LNCaP clone FGC (cell line): ENCODE measurements at regions not wholly inside any gene's neighbourhood (a gene's known extent, or its start where the extent isn't known, plus 50 kb on each side); places are given as distances from the start of the nearest gene placed in this dataset.
"Not testable (repeated sequence)": the region's sequence is repeated elsewhere in the genome, so short reads cannot be mapped to it uniquely, and the experiment has no call there.

Source experiments
- DNase-seq: peaks from one replicate; pipeline ENCODE4 v3.0.0-alpha.2; 2011; ENCODE audit warnings: low read depth
- H3K4me3 ChIP-seq: 2 replicates; pipeline ENCODE4 v1.5.1; 2011; ENCODE audit warnings: mild to moderate bottlenecking, low read depth, low read length, control low read depth
- TF ChIP-seq, protein P1 (sequence below): IDR thresholded peaks from 2 replicates; pipeline ENCODE4 v1.5.1; 2012; ENCODE audit warnings: mild to moderate bottlenecking; ENCODE audit not compliant: control insufficient read depth, insufficient read depth; ENCODE audit errors: extremely low read depth

DNA sequence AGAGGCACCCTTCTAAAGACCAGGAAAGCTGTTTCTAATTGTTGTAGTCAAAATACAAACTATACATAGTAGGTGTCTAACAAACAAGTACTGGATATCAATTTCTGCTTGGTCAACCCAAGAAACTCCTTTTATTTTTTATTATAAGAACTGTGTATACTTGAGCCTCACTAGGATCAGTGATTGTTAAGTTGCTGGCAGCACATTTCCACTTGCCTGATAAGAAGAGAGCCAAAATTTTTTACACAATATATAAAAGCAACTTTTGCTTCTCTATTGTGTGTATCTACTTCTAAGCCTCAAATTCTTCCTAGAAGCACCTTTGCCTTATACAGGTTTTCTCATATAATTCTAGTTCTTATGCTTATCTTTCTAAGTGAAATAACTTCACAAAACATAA lies 703.0 kb upstream of the EPHA5 start:
- no peak overlapping the region for H3K4me3 ChIP-seq
- TF ChIP-seq, protein P1, sequence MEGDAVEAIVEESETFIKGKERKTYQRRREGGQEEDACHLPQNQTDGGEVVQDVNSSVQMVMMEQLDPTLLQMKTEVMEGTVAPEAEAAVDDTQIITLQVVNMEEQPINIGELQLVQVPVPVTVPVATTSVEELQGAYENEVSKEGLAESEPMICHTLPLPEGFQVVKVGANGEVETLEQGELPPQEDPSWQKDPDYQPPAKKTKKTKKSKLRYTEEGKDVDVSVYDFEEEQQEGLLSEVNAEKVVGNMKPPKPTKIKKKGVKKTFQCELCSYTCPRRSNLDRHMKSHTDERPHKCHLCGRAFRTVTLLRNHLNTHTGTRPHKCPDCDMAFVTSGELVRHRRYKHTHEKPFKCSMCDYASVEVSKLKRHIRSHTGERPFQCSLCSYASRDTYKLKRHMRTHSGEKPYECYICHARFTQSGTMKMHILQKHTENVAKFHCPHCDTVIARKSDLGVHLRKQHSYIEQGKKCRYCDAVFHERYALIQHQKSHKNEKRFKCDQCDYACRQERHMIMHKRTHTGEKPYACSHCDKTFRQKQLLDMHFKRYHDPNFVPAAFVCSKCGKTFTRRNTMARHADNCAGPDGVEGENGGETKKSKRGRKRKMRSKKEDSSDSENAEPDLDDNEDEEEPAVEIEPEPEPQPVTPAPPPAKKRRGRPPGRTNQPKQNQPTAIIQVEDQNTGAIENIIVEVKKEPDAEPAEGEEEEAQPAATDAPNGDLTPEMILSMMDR: no peak
- no peak for DNase-seq

DNA sequence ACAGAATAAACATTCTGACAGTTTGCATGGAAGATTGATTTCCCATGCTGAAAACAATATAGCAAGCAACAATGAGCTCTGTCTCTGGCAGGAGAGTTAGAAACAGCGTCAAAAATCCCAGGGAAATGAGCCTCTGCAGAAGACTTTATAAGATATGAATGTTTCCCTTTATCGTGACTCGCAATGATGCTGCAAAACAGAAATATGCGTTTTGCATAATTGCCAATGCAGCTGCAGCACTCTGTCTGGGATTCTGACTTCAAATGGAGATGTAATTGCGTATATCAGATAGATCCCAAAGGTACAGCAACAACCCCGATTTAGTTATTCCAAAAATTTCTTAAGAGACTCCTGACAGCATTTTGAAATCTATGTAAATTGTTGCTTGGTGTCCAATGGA lies 702.4 kb upstream of the EPHA5 start:
- H3K4me3 ChIP-seq: no peak overlapping the region
- no peak for DNase-seq
- TF ChIP-seq, protein P1: no peak

DNA sequence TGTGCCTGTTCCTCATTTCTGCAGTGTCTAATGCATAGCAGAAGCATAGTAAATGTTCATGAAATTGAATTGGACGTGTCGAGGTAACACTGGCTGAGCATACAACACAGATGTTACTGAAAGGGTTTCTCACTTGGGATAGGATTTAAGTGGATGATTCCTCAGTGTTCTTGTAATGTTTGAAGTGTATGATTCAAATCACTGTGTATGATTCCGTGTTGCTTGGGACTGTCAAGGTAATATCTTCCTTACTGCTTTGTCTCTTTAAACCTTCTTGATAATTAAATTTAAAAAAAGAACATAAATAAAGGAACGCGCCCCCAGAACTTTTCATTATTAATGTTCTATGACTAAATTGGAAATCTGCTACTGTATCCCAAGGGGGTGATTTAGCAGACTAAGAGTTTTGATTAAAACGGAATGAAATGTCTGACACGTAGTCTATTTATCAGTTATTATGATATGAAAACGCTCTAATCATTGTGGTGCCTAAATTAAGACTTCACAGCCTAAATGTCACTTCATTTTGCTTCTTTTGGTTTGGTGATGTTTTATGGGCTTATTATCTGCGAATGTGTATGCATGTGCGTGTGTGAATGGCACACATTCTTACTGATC lies 696.9 kb upstream of the EPHA5 start:
- DNase-seq: no peak
- H3K4me3 ChIP-seq: no peak overlapping the region
- TF ChIP-seq, protein P1: no peak

DNA sequence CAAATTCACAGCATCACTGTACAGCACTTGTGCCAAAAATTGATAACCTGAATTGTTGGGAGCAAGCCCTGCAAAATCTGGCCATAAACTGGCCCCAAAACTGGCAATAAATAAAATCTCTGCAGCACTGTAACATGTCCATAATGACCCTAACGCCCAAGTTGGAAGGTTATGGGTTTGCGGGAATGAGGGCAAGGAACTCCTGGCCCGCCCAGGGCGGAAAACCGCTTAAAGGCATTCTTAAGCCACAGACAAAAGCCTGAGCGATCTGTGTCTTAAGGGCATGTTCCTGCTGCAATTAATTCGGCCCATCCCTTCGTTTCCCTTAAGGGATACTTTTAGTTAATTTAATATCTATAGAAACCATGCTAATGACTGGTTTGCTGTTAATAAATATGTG lies 690.1 kb upstream of the EPHA5 start:
- not testable (repeated sequence) for DNase-seq, H3K4me3 ChIP-seq

DNA sequence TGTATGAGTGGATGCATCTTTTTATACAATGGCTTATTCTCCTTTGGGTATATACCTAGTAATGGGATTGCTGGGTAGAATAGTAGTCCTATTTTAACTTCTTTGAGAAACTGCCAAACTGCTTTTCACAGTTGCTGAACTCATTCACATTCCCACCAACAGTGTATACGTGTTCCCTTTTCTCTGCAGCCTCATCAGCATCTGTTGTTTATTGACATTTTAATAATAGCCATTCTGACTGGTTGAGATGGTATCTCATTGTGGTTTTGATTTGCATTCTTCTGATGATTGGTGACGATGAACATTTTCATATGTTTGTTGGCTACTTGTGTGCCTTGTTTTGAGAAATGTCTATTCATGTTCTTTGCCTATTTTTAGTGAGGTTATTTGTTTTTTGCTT lies 687.0 kb upstream of the EPHA5 start:
- no peak overlapping the region for H3K4me3 ChIP-seq
- no peak for DNase-seq
- TF ChIP-seq, protein P1: no peak

DNA sequence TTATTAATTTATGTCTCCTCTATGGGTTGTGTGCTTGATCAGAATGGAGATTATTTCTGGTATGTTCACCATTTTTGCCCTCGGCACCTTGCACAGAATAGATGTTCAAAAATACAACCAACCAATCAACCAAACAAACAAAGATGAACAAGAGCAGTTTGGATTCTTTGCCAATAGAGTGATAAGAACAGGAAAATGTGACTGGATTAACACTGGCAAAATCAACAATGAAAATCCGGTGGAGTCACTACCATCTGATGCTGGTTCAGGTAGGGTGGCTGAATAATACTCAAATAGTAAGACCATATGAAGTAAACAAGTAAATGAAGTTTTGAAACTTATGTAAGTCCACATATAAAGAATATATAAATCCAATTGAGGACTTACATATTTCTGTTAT lies 685.0 kb upstream of the EPHA5 start:
- TF ChIP-seq, protein P1: no peak

DNA sequence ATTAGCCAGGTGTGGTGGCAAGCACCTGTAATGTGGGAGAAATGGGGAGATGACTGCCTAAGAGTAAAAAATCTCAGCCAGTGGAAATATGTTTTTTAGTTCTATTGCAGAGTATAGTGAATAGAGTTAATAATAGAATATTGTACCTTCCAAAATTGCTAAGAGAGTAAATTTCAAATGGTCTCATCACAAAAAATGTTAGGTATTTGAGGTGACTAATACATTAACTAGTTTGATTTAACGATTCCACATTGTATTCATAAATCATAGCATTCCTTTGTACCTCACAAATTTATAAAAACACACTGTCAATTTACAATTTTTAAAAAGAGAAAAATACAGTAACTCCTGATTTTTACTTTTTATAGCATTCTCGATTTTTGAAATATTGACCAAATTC lies 681.5 kb upstream of the EPHA5 start:
- TF ChIP-seq, protein P1: no peak
- DNase-seq: no peak
- H3K4me3 ChIP-seq: no peak overlapping the region

More for the DNA sequence above, 685.0 kb upstream of the EPHA5 start:
- H3K4me3 ChIP-seq: no peak overlapping the region
- DNase-seq: no peak
